AG09309 (cell line): ENCODE measurements at regions not wholly inside any gene's neighbourhood (a gene's known extent, or its start where the extent isn't known, plus 50 kb on each side); places are given as distances from the start of the nearest gene placed in this dataset.

Source experiments
- DNase-seq: peaks from one replicate; pipeline ENCODE4 v3.0.0-alpha.2; 2010; ENCODE audit warnings: low read depth
- H3K4me3 ChIP-seq: 2 replicates; pipeline ENCODE4 v1.5.1; 2011; ENCODE audit warnings: mild to moderate bottlenecking, low read depth, low read length, moderate library complexity; ENCODE audit not compliant: control insufficient read depth
- TF ChIP-seq, protein P1 (sequence below): IDR thresholded peaks from 2 replicates; pipeline ENCODE4 v1.5.1; 2011; ENCODE audit warnings: mild to moderate bottlenecking, low read depth, low read length, inconsistent platforms; ENCODE audit not compliant: insufficient read depth, control insufficient read depth; ENCODE audit errors: missing control alignments

DNA sequence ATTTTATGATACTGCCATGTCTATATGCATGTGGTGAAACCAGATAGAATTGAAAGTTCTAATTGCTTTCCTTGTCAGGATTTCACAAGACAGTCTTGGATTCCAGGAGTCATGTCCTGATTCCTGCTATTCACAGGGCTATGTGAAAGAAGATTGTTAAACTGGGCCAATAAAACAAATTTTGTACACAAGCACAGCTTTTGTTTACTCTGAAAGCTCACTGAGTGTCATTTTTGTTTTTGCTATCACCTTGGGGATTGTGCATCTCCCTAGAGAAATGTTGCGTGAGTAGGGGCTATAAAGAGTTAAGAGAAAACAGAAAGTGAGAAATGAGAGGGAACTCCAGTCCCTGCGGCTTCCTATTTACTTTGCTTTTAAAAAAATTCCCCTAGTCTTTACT is 627.5 kb downstream of the PKHD1 start:
- no peak overlapping the region for H3K4me3 ChIP-seq
- DNase-seq, result no peak
- TF ChIP-seq, protein P1, sequence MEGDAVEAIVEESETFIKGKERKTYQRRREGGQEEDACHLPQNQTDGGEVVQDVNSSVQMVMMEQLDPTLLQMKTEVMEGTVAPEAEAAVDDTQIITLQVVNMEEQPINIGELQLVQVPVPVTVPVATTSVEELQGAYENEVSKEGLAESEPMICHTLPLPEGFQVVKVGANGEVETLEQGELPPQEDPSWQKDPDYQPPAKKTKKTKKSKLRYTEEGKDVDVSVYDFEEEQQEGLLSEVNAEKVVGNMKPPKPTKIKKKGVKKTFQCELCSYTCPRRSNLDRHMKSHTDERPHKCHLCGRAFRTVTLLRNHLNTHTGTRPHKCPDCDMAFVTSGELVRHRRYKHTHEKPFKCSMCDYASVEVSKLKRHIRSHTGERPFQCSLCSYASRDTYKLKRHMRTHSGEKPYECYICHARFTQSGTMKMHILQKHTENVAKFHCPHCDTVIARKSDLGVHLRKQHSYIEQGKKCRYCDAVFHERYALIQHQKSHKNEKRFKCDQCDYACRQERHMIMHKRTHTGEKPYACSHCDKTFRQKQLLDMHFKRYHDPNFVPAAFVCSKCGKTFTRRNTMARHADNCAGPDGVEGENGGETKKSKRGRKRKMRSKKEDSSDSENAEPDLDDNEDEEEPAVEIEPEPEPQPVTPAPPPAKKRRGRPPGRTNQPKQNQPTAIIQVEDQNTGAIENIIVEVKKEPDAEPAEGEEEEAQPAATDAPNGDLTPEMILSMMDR, result no peak

GRCh38 chr6:51462896-51463295 is 624.5 kb downstream of the PKHD1 start:
- no peak overlapping the region for H3K4me3 ChIP-seq
- DNase-seq, result no peak
- TF ChIP-seq, protein P1, result no peak

DNA sequence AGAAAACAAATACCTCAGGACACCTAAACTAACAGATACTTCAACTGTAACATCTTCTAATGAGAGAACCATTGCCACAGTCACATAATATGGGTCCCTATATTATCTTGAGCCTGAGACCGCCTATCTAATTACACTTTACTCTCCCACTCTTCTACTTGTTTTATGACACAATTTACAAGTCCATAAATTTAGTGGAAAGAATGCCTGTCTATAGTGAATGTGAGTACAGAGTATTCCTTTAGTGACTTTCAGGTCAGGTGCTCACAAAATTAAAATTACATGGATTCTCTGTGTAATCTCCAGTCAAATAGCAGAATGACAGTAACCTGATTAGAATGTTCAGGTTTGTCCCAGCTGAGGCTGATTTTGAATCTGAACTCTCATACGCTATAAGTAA is 624.1 kb downstream of the PKHD1 start:
- no peak for DNase-seq
- TF ChIP-seq, protein P1, result no peak
- H3K4me3 ChIP-seq, result no peak overlapping the region

GRCh38 chr6:51464956-51465355 is 622.5 kb downstream of the PKHD1 start:
- TF ChIP-seq, protein P1, result no peak
- no peak for DNase-seq
- no peak overlapping the region for H3K4me3 ChIP-seq

DNA sequence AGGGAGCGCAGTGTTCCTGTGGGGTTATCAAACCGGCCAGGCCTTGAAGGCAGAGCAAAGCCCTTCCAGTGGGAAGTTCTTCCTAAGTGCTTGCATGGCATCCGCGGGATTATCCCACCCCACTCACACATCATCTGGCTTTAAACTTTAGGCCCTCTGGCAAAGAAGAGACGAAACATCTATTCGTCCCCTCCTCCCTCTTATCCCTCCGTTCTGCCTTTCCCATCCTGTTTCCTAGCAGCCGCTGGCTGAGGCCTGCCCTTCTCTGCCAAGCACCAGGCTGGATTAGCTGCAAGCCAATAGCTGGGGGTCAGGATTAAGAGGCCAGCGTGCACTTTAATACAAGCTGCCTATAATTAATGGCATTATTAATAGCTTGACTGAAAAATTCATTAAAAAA is 621.0 kb downstream of the PKHD1 start:
- DNase-seq, result no peak
- no peak overlapping the region for H3K4me3 ChIP-seq
- TF ChIP-seq, protein P1, result no peak

- DNase-seq, result no peak
- H3K4me3 ChIP-seq, result no peak overlapping the region
- TF ChIP-seq, protein P1, result no peak
These were observed 620.0 kb downstream of the PKHD1 start for GRCh38 chr6:51467231-51467952.
